ENCODE measurements at regions not wholly inside any gene's neighbourhood (a gene's known extent, or its start where the extent isn't known, plus 50 kb on each side); places are given as distances from the start of the nearest gene placed in this dataset.

- TF ChIP-seq POLR2AphosphoS5 (IDR thresholded peaks at IDR 0.05; ENCODE audit: borderline replicate concordance, low read depth, low read length), result no peak
- no peak for TF ChIP-seq EZH2 (IDR thresholded peaks at IDR 0.05)
- no peak for TF ChIP-seq FOXP2 (optimal IDR thresholded peaks at IDR 0.05; ENCODE audit: control extremely low read depth, extremely low read length, insufficient read depth)
These were observed 249.3 kb upstream of the KCND2 start for GRCh38 chr7:120023494-120024167.
